HG03571 (cell line): ENCODE measurements at regions not wholly inside any gene's neighbourhood (a gene's known extent, or its start where the extent isn't known, plus 50 kb on each side); places are given as distances from the start of the nearest gene placed in this dataset.

Source experiments
- ATAC-seq: cut with Tn5 transposase; IDR thresholded peaks from one replicate; pipeline ENCODE4 v1.9.1; 2021; ENCODE audit not compliant: unreplicated experiment

GRCh38 chr11:95520369-95521132, 269.0 kb downstream of the FAM76B start:
- no peak for ATAC-seq

- ATAC-seq, result no peak
Observed at GRCh38 chr11:95519912-95520311, 269.7 kb downstream of the FAM76B start.

- ATAC-seq, result no peak
Observed at GRCh38 chr11:95517453-95517852, 272.1 kb downstream of the FAM76B start.

GRCh38 chr11:95516786-95517185, 272.8 kb downstream of the FAM76B start:
- no peak for ATAC-seq

GRCh38 chr11:95516175-95516574, 273.4 kb downstream of the FAM76B start:
- ATAC-seq, result no peak

- ATAC-seq, result no peak
Observed at GRCh38 chr11:95515371-95515770, 274.2 kb downstream of the FAM76B start.

GRCh38 chr11:95514416-95515110, 275.0 kb downstream of the FAM76B start:
- ATAC-seq, result no peak

GRCh38 chr11:95512682-95513081, 276.9 kb downstream of the FAM76B start:
- ATAC-seq, result no peak

GRCh38 chr11:95512177-95512576, 277.4 kb downstream of the FAM76B start:
- no peak for ATAC-seq

- ATAC-seq, result no peak
Observed at GRCh38 chr11:95508219-95508890, 277.4 kb upstream of the SESN3 start.

GRCh38 chr11:95507794-95508193, 276.8 kb upstream of the SESN3 start:
- no peak for ATAC-seq

GRCh38 chr11:95506777-95507176, 275.8 kb upstream of the SESN3 start:
- ATAC-seq, result no peak

GRCh38 chr11:95505927-95506426, 275.0 kb upstream of the SESN3 start:
- no peak for ATAC-seq

GRCh38 chr11:95503047-95503446, 272.0 kb upstream of the SESN3 start:
- ATAC-seq, result no peak

GRCh38 chr11:95502522-95502921, 271.5 kb upstream of the SESN3 start:
- ATAC-seq, result no peak

GRCh38 chr11:95501761-95502266, 270.8 kb upstream of the SESN3 start:
- no peak for ATAC-seq

GRCh38 chr11:95500466-95500865, 269.5 kb upstream of the SESN3 start:
- ATAC-seq, result no peak

- no peak for ATAC-seq
Observed at GRCh38 chr11:95499516-95500135, 268.6 kb upstream of the SESN3 start.

- ATAC-seq, result no peak
Observed at GRCh38 chr11:95498722-95499425, 267.9 kb upstream of the SESN3 start.

- ATAC-seq, result no peak
Observed at GRCh38 chr11:95496901-95497300, 265.9 kb upstream of the SESN3 start.

GRCh38 chr11:95495706-95496105, 264.7 kb upstream of the SESN3 start:
- ATAC-seq, result no peak
